Natural killer cell (primary cell): ENCODE measurements at regions not wholly inside any gene's neighbourhood (a gene's known extent, or its start where the extent isn't known, plus 50 kb on each side); places are given as distances from the start of the nearest gene placed in this dataset.

Experiments used
- ATAC-seq, 3 donors: fragments of 150-1000 bp in 2 of 3; fragments of 200-7000 bp in 1 of 3; cut with Tn5 transposase; 1 replicate in 1 of 3; 2 replicates in 2 of 3; pipeline ENCODE4 v1.10.0; 2021; ENCODE audit warnings: mild to moderate bottlenecking in 2 of 3, moderate library complexity in 2 of 3
- DNase-seq, 2 donors: peaks; one replicate each; pipeline versions ENCODE4 v3.0.0 to v3.0.0-alpha.2; 2013 to 2021; ENCODE audit warnings: mixed read lengths in 1 of 2
- H3K27ac ChIP-seq: one replicate; pipeline ENCODE4 v1.5.1; 2013; ENCODE audit warnings: mild to moderate bottlenecking, low read length
- H3K27me3 ChIP-seq: one replicate; pipeline ENCODE4 v1.6.1; 2013; ENCODE audit warnings: low read length; ENCODE audit not compliant: control insufficient read depth, insufficient read depth
- H3K36me3 ChIP-seq: one replicate; pipeline ENCODE4 v1.6.1; 2013; ENCODE audit warnings: low read length; ENCODE audit not compliant: control insufficient read depth, insufficient read depth
- H3K4me1 ChIP-seq: one replicate; pipeline ENCODE4 v1.6.1; 2013; ENCODE audit warnings: low read length; ENCODE audit not compliant: control insufficient read depth, insufficient read depth
- H3K4me3 ChIP-seq: one replicate; pipeline ENCODE4 v1.5.1; 2013; ENCODE audit warnings: low read length
- H3K9me3 ChIP-seq: one replicate; pipeline ENCODE4 v1.6.1; 2013; ENCODE audit warnings: low read length; ENCODE audit not compliant: control insufficient read depth, insufficient read depth
- H3K27ac Mint-ChIP-seq, 2 donors: one replicate each; pipeline ENCODE4 v1.8.0; 2022; ENCODE audit warnings: mild to moderate bottlenecking in 2 of 2, mixed read lengths in 2 of 2, moderate library complexity in 1 of 2
- H3K27me3 Mint-ChIP-seq, 2 donors: one replicate each; pipeline ENCODE4 v1.8.0; 2022; ENCODE audit warnings: low read depth in 2 of 2, mixed read lengths in 2 of 2
- H3K36me3 Mint-ChIP-seq: one replicate; pipeline ENCODE4 v1.8.0; 2022; ENCODE audit warnings: mixed read lengths
- H3K4me1 Mint-ChIP-seq, 2 donors: one replicate each; pipeline ENCODE4 v1.8.0; 2022; ENCODE audit warnings: mixed read lengths in 2 of 2
- H3K4me3 Mint-ChIP-seq: one replicate; pipeline ENCODE4 v1.8.0; 2022; ENCODE audit warnings: mild to moderate bottlenecking, moderate library complexity, mixed read lengths
- H3K9me3 Mint-ChIP-seq, 2 donors: one replicate each; pipeline ENCODE4 v1.8.0; 2022; ENCODE audit warnings: mixed read lengths in 2 of 2
- CTCF ChIP-seq: fragments of 200-600 bp; IDR thresholded peaks from one replicate; pipeline ENCODE4 v1.8.0; 2022; ENCODE audit warnings: antibody characterized with exemption
- WGBS: methylation state at CpG from one replicate; pipeline ENCODE4 v1.1.7; 2013; ENCODE audit warnings: missing lambda C conversion rate; ENCODE audit not compliant: insufficient coverage; 5-methylcytosine and 5-hydroxymethylcytosine counted together
- intact Hi-C: fragments of 100-400 bp; cut with micrococcal nuclease; formaldehyde crosslinking; loops from one replicate; pipeline ENCODE4 v1.14.2; 2022

- no peak for TF ChIP-seq CTCF
- Mint-ChIP-seq H3K27me3 (peaks cover 0 to 5% of the 10 kb centered on the region in 2 donors), H3K27ac (no peak overlapping the region), H3K4me3 (no peak overlapping the region), H3K36me3 (no peaks in the 10 kb centered on the region), H3K4me1 (no peaks in the 10 kb centered on the region), H3K9me3 (no peaks in the 10 kb centered on the region)
- no peak overlapping the region for H3K27ac ChIP-seq
- DNase-seq, result no peak
- no peaks in the 10 kb centered on the region for H3K4me1 ChIP-seq
- 83% methylated on average over 11 of the region's 15 CpGs for WGBS
- intact Hi-C loops, result no loop called here
- no peaks in the 10 kb centered on the region for H3K9me3 ChIP-seq
- ATAC-seq, result no peak
- H3K4me3 ChIP-seq, result no peak overlapping the region
- no peaks in the 10 kb centered on the region for H3K36me3 ChIP-seq
- H3K27me3 ChIP-seq, result no peaks in the 10 kb centered on the region
Observed at GRCh38 chr11:130609121-130610035, 160.9 kb downstream of the ADAMTS15 start.

- H3K4me1 Mint-ChIP-seq, result no peaks in the 10 kb centered on the region
- H3K9me3 Mint-ChIP-seq, result no peaks in the 10 kb centered on the region
- TF ChIP-seq CTCF, result no peak
- H3K4me3 Mint-ChIP-seq, result no peak overlapping the region
- DNase-seq, result no peak
- 68% methylated on average over 5 of the region's 5 CpGs for WGBS
- intact Hi-C loops, result no loop called here
- Histone ChIP-seq H3K36me3 (no peaks in the 10 kb centered on the region), H3K27ac (no peak overlapping the region), H3K27me3 (no peaks in the 10 kb centered on the region), H3K4me3 (no peak overlapping the region), H3K9me3 (no peaks in the 10 kb centered on the region), H3K4me1 (no peaks in the 10 kb centered on the region)
- no peaks in the 10 kb centered on the region for H3K36me3 Mint-ChIP-seq
- ATAC-seq, result no peak
- no peak overlapping the region for H3K27ac Mint-ChIP-seq
- H3K27me3 Mint-ChIP-seq, result peaks cover 0 to 4% of the 10 kb centered on the region in 2 donors
Observed at GRCh38 chr11:130611791-130612251, 163.4 kb downstream of the ADAMTS15 start.

GRCh38 chr11:130612291-130612851 lies 163.9 kb downstream of the ADAMTS15 start:
- ATAC-seq, result no peak
- no peak for DNase-seq
- Mint-ChIP-seq H3K36me3 (no peaks in the 10 kb centered on the region), H3K9me3 (no peaks in the 10 kb centered on the region), H3K27ac (no peak overlapping the region), H3K27me3 (peaks cover 0 to 4% of the 10 kb centered on the region in 2 donors), H3K4me1 (no peaks in the 10 kb centered on the region), H3K4me3 (no peak overlapping the region)
- Histone ChIP-seq H3K9me3 (no peaks in the 10 kb centered on the region), H3K4me3 (no peak overlapping the region), H3K27me3 (no peaks in the 10 kb centered on the region), H3K27ac (no peak overlapping the region), H3K4me1 (no peaks in the 10 kb centered on the region), H3K36me3 (no peaks in the 10 kb centered on the region)
- WGBS, result 92% methylated on average over 2 of the region's 2 CpGs
- intact Hi-C loops, result no loop called here
- TF ChIP-seq CTCF, result no peak
